Chondrocyte (in vitro differentiated cells): ENCODE measurements at regions not wholly inside any gene's neighbourhood (a gene's known extent, or its start where the extent isn't known, plus 50 kb on each side); places are given as distances from the start of the nearest gene placed in this dataset.
"Not testable (repeated sequence)": the region's sequence is repeated elsewhere in the genome, so short reads cannot be mapped to it uniquely, and the experiment has no call there.

Experiments used
- DNase-seq: peaks from one replicate; pipeline ENCODE4 v3.0.0; 2021; ENCODE audit warnings: mixed read lengths, low spot score
- H3K27ac Mint-ChIP-seq: one replicate; pipeline ENCODE4 v1.8.0; 2021; ENCODE audit warnings: mild to moderate bottlenecking, moderate library complexity, mixed read lengths; ENCODE audit not compliant: unreplicated experiment
- H3K27me3 Mint-ChIP-seq: 2 replicates; pipeline ENCODE4 v1.8.0; 2021; ENCODE audit warnings: low read depth, mixed read lengths
- H3K36me3 Mint-ChIP-seq: 2 replicates; pipeline ENCODE4 v1.8.0; 2021; ENCODE audit warnings: low read depth, mixed read lengths
- H3K4me1 Mint-ChIP-seq: 2 replicates; pipeline ENCODE4 v1.8.0; 2021; ENCODE audit warnings: low read depth, mild to moderate bottlenecking, mixed read lengths
- H3K4me3 Mint-ChIP-seq: one replicate; pipeline ENCODE4 v1.8.0; 2021; ENCODE audit warnings: mild to moderate bottlenecking, moderate library complexity, mixed read lengths; ENCODE audit not compliant: unreplicated experiment
- H3K9me3 Mint-ChIP-seq: 2 replicates; pipeline ENCODE4 v1.8.0; 2021; ENCODE audit warnings: low read depth, mixed read lengths
- CTCF ChIP-seq: fragments of 200-600 bp; sonication (generic); IDR thresholded peaks from 2 replicates; pipeline ENCODE4 v1.5.0; 2021; ENCODE audit warnings: antibody characterized with exemption, mild to moderate bottlenecking, moderate library complexity

- H3K27ac Mint-ChIP-seq, result no peak overlapping the region
- DNase-seq, result no peak
- peaks cover 12% of the 10 kb centered on the region for H3K9me3 Mint-ChIP-seq
- no peaks in the 10 kb centered on the region for H3K27me3 Mint-ChIP-seq
- no peak overlapping the region for H3K4me3 Mint-ChIP-seq
- H3K4me1 Mint-ChIP-seq, result no peaks in the 10 kb centered on the region
- H3K36me3 Mint-ChIP-seq, result peaks cover 2% of the 10 kb centered on the region
- TF ChIP-seq CTCF, result no peak
These were observed 1643.6 kb upstream of the CELF4 start for GRCh38 chr18:39209173-39209572.

- H3K27ac Mint-ChIP-seq, result no peak overlapping the region
- H3K4me3 Mint-ChIP-seq, result no peak overlapping the region
- H3K4me1 Mint-ChIP-seq, result no peaks in the 10 kb centered on the region
- H3K9me3 Mint-ChIP-seq, result peaks cover 12% of the 10 kb centered on the region
- peaks cover 2% of the 10 kb centered on the region for H3K36me3 Mint-ChIP-seq
- H3K27me3 Mint-ChIP-seq, result no peaks in the 10 kb centered on the region
- no peak for DNase-seq
- TF ChIP-seq CTCF, result no peak
These were observed 1643.1 kb upstream of the CELF4 start for GRCh38 chr18:39208729-39209128.

GRCh38 chr18:39208190-39208589 lies 1642.6 kb upstream of the CELF4 start:
- Mint-ChIP-seq H3K9me3 (peaks cover 12% of the 10 kb centered on the region), H3K27me3 (no peaks in the 10 kb centered on the region), H3K4me1 (no peaks in the 10 kb centered on the region), H3K4me3 (no peak overlapping the region), H3K36me3 (peaks cover 2% of the 10 kb centered on the region), H3K27ac (no peak overlapping the region)
- DNase-seq, result no peak
- no peak for TF ChIP-seq CTCF

- DNase-seq, H3K9me3 Mint-ChIP-seq, H3K27me3 Mint-ChIP-seq, H3K4me1 Mint-ChIP-seq, H3K36me3 Mint-ChIP-seq, H3K4me3 Mint-ChIP-seq, H3K27ac Mint-ChIP-seq: not testable (repeated sequence)
- peak; percentile 45 for TF ChIP-seq CTCF
These were observed 1641.0 kb upstream of the CELF4 start for GRCh38 chr18:39206398-39207103.

- DNase-seq, result no peak
- Mint-ChIP-seq H3K9me3 (peaks cover 2% of the 10 kb centered on the region), H3K27me3 (no peaks in the 10 kb centered on the region), H3K4me1 (no peaks in the 10 kb centered on the region), H3K27ac (no peak overlapping the region), H3K36me3 (no peaks in the 10 kb centered on the region), H3K4me3 (no peak overlapping the region)
- no peak for TF ChIP-seq CTCF
These were observed 1640.1 kb upstream of the CELF4 start for GRCh38 chr18:39205565-39206195.
